ENCODE measurements at regions not wholly inside any gene's neighbourhood (a gene's known extent, or its start where the extent isn't known, plus 50 kb on each side); places are given as distances from the start of the nearest gene placed in this dataset.

DNA sequence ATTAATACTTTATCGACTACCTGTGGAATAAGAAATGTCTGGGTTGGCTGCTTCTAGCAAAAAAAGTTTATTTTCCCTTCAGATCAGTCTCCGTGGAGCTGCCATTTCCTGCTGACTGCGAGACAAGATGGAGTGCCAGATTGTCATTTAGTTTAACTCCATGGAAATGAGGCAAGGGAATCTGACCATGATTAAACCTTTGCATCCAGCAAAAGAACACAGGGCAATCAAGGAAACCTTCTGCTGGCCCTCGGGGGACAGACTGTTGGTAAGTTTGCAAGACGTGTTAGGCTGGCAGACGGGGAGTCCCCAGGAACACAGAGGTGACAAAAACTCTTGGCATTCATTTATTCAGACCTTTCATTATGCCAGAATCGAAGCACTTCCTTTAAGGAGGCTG lies 52.2 kb upstream of the SPACA1 start:
- DNase-seq, result no peak

- no peak for DNase-seq
Measured at GRCh38 chr6:87993356-87993755, 54.3 kb upstream of the SPACA1 start.

DNA sequence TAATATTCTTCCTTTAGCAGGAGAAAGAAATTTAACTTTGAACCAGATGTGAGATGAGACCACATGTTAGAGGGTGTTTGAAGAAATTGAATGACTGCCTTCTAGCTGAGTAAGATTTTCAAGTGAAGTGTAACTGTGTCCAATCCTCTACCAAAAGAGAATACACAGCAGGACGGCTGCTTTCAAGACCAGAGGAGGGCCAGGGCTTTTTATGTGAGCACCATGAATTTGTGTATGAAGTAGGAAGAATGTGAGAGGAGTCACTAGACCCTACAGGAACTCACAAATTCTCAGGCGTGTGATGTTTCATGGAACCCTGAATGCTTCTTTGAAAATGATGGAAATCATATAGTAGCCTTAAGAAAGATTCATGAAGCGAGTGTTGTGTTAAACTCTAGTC lies 56.8 kb upstream of the SPACA1 start:
- no peak for DNase-seq

DNA sequence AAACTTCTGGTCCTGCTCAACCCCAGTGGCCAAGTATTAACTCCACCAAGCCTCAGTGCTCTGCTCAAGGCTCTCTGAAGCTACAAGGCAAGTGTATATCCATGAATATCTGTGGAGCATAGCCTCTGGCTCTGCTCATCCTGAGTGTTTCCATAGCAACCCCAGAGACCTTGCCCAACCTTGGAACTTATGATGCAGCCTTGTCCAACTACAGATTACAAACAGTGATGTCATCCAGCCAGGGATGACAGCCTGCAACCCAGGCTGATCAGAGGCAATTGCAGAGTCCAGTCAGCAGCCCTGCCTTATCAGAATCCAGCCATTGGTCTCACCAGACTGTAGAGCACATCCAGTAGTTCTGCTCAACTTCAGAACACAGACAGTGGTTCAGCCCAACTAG lies 65.5 kb upstream of the SPACA1 start:
- DNase-seq, result no peak

DNA sequence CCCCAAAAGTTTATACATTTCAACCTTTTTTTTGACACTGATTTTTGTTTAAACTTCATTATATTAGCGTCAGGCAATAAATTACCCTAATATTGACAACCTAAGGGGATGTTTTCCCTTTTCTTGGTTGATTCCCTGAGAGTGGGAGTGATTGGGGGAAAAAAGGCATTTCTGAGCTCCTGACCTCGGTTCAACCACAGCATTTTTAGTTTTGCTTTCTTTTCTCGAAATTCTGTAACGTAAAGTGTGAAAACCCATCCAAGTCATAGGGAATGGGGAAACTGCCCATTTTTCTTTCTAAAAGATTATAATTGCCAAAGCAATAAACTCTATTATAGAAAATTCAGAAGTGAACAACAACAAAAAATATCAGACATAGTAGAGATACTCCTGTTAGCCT lies 67.9 kb upstream of the SPACA1 start:
- no peak for DNase-seq

DNA sequence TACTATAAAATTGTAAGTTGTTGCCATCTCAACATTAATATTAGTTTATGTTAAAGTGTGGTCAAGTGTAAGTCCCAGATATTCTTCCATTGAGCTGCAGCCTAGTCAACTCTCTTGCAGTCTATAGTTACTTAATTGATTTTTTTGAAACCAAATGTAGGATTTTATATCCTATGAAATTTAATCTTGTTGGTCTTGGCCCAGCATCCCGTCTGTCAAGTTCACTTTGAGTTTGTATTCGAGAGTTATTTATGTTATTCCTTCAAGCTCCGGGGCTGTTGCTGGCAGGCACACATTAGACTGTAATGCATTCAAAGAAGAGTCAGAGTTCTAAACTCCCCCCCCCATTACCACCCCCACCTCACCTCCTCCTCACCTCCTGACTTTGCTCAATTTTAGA lies 71.0 kb upstream of the SPACA1 start:
- DNase-seq, result no peak

DNA sequence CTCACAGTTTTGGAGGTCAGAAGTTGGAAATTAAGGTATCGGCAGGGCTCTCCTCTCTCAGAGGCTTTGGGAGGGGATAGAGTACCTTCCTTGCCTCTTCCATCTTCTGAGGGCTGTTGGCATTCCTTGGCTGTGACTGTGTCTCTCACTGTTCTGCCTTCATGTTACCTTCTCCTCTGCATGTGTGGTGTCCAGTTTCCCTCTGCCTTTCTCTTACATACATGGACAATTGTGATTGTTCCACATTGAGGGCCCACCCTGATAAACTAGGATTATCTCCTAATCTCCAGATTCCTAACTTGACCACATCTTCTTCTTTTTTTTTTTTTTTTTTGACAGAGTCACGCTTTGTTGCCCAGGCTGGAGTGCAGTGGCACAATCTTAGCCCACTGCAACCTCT lies 72.1 kb upstream of the SPACA1 start:
- DNase-seq, result no peak

DNA sequence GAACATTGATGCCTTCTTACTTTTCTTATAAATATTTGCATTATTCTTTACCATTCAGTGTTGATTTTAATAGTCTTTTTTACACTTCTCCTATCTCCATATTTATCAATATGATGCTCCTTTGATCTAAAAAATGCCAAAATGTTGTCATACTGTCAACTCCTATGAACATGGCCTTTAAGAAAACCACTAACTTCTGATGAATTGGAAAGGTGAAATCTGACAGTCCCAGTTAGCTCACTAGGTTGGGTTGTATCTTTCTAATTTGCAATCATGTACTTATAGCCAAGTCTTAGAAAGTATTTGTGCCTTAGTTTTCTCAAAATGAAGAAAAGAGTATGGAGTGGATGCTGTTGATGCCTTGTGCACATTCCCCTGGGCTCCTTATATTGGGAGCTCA lies 75.4 kb upstream of the SPACA1 start:
- no peak for DNase-seq

- no peak for DNase-seq
Measured at GRCh38 chr6:87971605-87972262, 75.9 kb upstream of the SPACA1 start.

DNA sequence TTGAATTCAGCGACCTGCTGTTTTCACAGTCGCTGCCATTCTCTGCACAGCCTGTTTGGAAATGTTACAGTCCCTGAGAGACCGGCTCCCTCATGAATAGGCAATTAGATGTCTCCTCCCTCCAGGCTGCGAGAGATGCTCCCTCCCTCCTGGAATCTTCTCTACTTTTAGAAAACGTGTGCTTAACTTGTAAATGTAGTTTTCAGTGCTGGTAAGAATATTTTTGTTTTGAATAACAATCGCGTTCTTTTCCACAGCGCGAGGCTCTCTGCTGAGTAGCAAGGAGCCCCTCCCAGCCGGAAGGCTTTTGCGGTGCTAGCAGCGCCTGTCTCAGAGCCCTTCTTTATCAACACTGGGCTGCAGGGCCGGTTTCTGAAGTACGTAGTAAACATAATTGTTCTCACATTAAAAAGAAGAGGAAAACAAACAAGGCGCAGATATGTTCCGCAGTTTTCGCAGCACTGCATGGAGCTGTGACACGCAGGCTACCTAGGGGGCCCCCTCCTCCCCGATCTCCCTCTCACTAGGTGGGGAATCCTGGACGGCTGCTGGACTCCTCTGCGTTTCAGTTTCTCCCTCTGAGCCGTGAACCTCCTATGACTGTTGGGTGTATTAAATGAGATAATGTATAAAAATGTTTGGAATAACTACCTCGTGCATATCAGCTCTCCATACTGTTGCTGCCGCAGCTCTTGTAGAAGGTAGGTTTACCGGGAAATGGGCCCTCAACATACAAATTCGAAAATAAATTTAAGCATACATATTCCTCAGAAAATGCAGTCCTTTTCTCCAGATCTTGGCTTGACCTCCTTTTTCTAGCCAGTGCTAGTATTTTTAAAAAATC lies 79.0 kb upstream of the SPACA1 start:
- DNase-seq, result peak; percentile 79

DNA sequence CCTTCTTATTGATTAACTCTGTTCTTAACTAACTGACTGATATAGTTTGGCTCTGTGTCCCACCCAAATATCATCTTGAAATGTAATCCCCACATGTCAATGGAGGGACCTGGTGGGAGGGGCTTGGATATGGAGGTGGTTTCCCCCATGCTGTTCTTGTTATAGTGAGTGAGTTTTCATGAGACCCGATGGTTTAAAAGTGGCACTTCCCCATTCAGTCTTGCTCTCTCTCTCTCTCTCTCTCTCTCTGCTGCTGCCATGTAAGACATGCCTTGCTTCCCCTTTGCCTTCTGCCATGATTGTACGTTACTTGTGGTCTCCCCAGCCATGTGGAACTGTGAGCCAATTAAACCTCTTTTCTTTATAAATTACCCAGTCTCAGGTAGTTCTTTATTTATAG lies 81.8 kb upstream of the SPACA1 start:
- no peak for DNase-seq

DNA sequence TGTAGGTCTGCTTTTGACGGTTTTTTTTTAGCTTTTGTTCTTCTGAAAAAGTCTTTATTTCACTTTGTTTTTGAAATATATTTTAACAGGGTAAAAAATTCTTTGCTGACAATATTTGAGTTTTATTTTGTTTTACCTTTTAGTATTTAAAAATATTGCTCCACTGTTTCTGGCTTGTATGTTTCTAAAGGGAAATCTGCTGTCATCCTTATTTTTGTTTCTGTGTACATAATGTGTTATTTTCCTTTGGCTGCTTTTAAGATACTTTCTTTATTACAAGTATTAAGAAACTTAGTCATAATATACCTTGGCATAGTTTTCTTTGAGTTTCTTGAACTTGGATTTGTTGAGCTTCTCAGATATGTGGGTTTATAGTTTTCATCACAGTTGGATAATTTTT lies 88.6 kb upstream of the SPACA1 start:
- DNase-seq, result no peak

DNA sequence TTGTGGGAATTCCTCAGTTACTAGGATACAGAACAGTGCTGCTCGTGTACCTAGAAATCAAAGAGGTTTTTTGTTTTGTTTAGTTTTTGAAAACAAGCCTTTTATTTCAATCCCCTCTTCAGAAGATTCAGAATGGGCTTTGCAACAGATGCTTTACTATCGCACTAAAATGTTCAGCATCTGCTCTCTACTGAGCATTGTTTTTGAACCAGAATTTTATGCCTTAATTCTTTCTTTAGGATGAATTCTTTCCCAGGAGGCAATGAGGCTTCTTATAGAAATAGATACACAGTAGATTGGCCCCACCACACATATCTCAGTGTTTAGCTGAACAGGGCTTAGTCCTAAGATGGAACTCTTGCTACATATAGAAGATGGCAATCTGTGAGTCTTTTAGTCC lies 95.9 kb upstream of the SPACA1 start:
- DNase-seq, result no peak

GRCh38 chr6:87950614-87951013 lies 97.0 kb upstream of the SPACA1 start:
- DNase-seq, result no peak

DNA sequence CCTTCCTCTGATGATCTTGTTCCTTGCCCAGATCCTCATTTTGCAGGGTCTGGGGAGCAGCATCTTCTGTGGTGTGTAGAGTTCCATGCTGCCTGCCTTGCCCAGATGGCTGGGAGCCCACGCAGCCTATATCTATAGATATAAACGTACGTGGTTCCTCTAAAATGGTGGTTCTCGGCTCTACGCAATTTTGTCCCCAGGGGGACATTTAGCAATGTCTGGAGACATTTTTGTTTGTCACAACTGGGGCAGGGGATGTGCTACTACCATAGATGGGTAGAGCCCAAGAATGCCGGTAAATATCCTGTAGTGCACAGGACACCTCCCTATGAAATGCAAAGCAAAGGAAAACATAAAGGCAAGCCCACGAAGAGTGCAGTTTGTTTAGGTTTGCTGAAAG lies 98.4 kb upstream of the SPACA1 start:
- DNase-seq, result no peak

DNA sequence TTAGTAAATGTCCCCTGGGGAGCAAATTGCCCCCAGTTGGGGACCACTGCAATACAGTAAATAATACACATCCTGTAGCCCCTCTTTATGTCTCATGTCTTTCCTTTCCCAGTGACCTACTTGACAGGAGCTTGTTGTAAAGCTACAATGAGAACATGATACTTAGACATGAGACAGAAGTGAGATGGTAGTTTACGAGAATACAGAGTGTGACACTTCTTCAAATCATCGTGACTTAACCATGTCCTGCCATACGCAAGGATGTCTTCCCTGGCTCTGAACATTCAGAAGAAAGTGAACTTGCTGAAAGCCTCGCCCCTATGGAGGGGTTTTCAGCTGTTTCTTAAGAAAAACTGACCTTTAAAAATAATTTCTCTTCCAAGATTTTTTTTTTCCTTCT lies 101.0 kb upstream of the SPACA1 start:
- no peak for DNase-seq

GRCh38 chr6:87945966-87946365 lies 101.7 kb upstream of the SPACA1 start:
- DNase-seq, result peak; percentile 54

DNA sequence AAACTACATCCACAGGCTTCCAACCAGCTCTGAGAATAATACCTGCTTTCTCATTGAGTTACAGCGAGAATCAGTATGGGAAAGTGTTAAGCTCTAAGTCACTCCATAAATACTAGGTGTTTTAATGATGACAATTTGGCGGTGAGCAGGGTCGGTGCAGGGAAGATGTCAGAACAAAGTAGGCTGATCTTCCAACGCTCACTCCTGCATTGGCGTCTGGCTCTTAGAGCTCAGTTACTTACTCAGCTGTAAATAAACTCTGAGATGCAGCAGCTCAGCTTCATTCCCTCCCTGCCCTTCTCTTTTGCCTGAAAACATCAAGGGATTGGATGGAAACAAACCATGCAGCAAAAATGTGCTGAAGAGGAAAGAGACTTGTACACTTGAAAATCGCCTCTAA lies 102.5 kb upstream of the SPACA1 start:
- DNase-seq, result peak; percentile 75

DNA sequence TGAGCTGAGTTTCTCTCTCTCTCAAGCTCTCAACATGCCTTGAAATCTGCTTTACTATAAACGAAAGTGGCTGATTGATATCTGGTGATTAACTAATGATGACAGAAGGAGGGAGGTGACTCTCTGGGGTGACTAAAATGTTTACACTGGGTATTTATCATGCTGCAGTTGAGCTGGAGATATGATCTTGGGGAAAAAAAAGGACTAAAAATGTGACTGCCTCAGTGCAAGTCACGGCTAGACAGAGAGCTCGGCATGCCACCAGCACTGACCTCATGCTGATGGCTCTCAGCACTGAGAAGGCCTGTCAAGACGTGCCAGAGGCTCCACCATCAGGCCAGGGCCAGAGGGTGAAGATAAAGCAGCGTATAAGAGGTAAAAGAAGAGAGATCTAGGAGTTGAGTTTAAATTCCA lies 103.1 kb upstream of the SPACA1 start:
- peak; percentile 73 for DNase-seq

DNA sequence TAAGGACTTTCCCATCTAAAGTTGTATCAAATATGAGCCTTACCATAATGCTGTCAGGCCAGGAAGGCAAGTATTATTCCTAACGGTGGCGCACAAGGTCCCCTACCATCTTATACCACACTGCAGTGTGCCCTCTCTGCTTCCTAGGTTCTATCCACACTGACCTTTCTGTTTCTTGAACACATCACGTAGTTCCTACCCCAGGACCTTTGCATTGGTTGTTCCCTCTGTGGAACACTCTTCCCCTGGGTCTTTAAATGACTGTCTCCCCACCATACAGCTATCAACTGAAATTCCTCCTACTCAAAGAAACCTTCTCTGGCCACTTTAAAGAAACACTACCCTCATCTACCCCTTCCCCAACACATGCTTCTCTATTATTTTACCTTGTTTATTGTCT lies 104.5 kb upstream of the SPACA1 start:
- DNase-seq, result no peak

DNA sequence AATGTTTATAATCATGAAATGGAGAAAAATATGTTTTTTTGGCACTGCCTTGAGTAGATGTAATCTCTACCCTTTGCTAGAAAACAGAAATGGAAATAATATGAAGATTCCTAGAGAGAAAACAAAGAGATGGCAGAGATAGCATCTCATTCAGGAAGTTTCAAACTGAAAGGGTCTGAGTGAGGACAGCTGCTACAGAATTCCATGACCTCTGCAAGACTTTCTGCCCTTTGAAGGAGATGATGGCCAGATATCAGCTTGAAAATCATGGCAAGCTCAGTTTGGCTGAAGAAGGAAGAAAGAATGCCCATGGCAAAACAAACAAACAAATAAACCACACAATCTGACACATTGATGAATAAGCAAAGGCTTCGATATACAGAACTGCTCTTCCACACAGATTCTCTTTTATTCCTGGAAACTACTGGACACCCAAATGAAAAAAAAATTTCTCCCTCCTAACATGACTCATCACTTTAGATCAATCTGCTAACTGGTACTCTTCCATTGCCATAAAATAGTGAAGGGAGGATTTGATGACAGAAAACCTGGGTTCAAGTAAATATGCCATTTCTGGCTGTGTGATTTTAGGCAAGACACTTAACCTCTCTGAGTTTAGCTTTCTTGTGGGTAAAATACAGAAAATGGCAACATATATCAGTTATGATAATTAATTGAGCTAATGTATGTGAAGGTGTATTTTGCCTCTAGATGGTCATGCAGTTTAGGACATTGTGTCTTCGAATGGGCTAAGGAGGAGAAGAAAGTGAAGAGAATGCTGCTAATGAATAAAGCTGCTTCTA lies 105.9 kb upstream of the SPACA1 start:
- no peak for DNase-seq

- peak; percentile 81 for DNase-seq
Measured at GRCh38 chr6:87939776-87940175, 107.9 kb upstream of the SPACA1 start.

DNA sequence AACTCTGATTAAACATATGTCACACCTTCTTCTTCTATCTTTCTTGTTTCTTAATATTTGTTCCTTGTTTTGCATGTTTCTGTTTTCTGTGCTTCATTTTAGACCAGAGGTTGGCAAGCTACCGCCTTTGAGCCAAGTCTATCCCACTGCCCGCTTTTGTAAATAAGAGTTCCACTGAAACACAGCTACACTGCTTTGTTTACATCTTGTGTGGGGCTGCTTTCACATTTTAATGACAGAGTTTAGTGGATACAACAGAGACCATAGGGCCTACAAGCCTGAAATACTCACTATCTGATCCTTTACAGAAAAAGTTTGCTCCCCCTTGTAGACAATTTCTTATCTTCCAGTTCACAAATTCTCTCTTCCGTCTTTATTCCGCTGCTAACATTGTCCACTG lies 109.4 kb upstream of the SPACA1 start:
- DNase-seq, result no peak

- no peak for DNase-seq
Measured at GRCh38 chr6:87936065-87936464, 111.6 kb upstream of the SPACA1 start.

Data from retina (tissue), 1 donor.